MM.1S (cell line): ENCODE measurements at regions not wholly inside any gene's neighbourhood (a gene's known extent, or its start where the extent isn't known, plus 50 kb on each side); places are given as distances from the start of the nearest gene placed in this dataset.
"Not testable (repeated sequence)": the region's sequence is repeated elsewhere in the genome, so short reads cannot be mapped to it uniquely, and the experiment has no call there.

Experiments
- CTCF ChIP-seq: fragments of 300-600 bp; sonication (generic); IDR thresholded peaks from 2 replicates; pipeline ENCODE4 v1.5.1; 2016; ENCODE audit warnings: antibody characterized with exemption, low read length, mixed read lengths
- EZH2 ChIP-seq: fragments of 300-600 bp; sonication (generic); optimal IDR thresholded peaks from 2 replicates; pipeline ENCODE3; 2017; ENCODE audit warnings: low read depth, mild to moderate bottlenecking, antibody characterized with exemption, low read length, mixed read lengths

GRCh38 chr16:26419458-26419857 is 647.3 kb upstream of the C16orf82 start:
- TF ChIP-seq CTCF, EZH2: not testable (repeated sequence)
